ENCODE measurements at regions not wholly inside any gene's neighbourhood (a gene's known extent, or its start where the extent isn't known, plus 50 kb on each side); places are given as distances from the start of the nearest gene placed in this dataset.

GRCh38 chr6:141470810-141471209, 661.9 kb upstream of the GJE1 start:
- no peak for TF ChIP-seq CTCF (IDR thresholded peaks at IDR 0.05)
- TF ChIP-seq EZH2 (IDR thresholded peaks at IDR 0.05) = no peak
- TF ChIP-seq EZH2phosphoT487 (IDR thresholded peaks at IDR 0.05) = no peak
